Activated T-cell treated with anti-CD3 and anti-CD28 coated beads, Interleukin-2, amount 50 U/mL, for 48 hours (primary cell): ENCODE measurements at regions not wholly inside any gene's neighbourhood (a gene's known extent, or its start where the extent isn't known, plus 50 kb on each side); places are given as distances from the start of the nearest gene placed in this dataset.
"Not testable (repeated sequence)": the region's sequence is repeated elsewhere in the genome, so short reads cannot be mapped to it uniquely, and the experiment has no call there.

Experiments used
- DNase-seq, 2 experiments: peaks; one replicate each; pipeline ENCODE4 v3.0.0-alpha.2; 2020

- DNase-seq, result not testable (repeated sequence)
Observed at GRCh38 chr1:121054928-121055327, 129.2 kb downstream of the FAM72B start.

GRCh38 chr1:121066925-121067324, 117.2 kb downstream of the FAM72B start:
- not testable (repeated sequence) for DNase-seq

GRCh38 chr1:121068738-121069499, 115.2 kb downstream of the FAM72B start:
- not testable (repeated sequence) for DNase-seq

DNA sequence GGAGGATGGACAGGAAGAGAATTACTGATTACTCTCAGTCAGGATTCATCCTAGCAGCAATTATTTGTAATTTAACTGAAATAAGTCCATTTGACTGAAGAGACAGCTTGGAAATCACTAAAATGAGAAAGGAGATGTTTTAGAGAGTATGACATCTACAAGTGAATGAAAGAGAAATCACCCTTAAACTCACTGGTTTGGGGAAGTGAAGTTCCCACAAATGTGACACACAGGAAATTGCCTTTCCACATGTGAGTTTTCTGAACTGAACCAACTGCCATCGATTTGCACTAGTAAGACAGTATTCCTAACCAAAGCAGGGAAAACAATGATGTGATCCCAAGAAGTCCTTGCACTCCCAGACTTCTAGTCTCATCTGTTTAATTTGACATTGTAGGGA, 110.3 kb downstream of the FAM72B start:
- not testable (repeated sequence) for DNase-seq

DNA sequence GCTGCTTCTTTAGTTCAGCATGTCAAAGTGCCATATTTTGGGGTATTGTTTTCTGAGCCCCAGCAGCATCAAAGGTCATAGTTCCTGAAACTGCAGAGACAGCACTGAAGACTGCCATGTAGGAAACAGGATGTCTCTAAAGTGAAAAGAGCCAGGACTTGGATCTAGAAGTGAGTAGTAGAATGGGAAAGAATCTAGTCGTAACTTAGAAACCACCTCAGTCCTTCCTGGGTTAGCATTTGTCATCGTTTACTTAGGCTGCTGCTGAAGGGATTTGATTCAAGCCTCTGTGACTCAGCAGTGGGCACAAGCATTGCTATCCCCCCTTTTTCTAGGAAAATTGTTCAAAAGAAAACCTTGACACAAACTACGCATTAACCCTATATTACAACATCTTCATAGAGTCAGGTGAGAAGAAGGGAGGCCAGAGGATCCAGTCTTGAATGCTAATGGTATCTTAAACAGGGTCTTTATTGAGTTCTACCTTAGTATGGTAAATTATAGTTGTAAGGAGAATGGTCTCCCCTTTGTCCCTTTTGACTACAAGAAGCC, 108.8 kb downstream of the FAM72B start:
- DNase-seq, result not testable (repeated sequence)

- DNase-seq, result not testable (repeated sequence)
Observed at GRCh38 chr1:121076674-121077073, 107.5 kb downstream of the FAM72B start.

DNA sequence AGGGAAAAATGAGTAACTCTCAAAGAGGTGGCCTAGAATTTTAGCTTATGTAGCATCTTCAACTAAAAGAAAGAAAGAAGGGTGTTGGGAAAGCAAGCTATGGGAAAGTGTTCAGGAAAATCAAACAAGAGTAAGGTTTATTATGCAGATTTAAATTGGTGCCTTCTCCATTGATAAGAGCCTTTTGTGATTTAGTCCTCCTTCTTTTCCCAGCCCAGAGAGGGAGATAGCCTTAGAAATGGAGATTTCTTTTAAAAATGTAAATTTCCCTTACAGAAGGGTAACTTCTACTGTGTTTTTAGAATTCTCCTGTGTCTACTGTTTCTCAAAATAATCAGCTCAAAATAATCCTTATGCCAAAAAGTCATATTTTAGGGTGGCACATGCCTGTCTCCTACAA, 104.5 kb downstream of the FAM72B start:
- not testable (repeated sequence) for DNase-seq

DNA sequence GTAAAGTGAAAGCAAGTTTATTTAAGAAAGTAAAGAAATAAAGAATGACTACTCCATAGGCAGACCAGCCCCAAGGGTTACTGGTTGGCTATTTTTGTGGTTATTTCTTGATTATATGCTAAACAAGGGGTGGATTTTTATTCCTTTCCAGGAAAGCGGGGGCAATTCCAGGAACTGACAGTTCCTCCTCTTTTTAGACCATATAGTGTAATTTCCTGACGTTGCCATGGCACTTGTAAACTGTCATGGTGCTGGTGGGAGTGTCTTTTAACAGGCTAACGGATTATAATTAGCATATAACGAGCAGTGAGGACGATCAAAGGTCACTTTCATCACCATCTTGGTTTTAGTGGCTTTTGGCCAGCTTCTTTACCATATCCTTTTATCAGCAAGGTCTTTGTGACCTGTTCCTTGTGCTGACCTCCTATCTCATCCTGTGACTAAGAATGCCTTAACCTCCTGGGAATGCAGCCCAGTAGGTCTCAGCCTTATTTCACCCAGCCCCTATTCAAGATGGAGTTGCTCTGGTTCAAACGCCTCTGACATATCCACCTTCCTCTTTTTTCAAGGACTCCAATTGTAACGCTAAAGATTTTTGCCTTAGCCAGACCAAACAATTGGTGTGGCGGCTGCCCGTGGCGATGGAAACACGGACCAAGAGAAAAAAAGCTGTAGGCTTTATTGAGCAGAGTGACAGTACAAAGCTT, 103.8 kb downstream of the FAM72B start:
- DNase-seq, result peak; percentile 36 to 41

DNA sequence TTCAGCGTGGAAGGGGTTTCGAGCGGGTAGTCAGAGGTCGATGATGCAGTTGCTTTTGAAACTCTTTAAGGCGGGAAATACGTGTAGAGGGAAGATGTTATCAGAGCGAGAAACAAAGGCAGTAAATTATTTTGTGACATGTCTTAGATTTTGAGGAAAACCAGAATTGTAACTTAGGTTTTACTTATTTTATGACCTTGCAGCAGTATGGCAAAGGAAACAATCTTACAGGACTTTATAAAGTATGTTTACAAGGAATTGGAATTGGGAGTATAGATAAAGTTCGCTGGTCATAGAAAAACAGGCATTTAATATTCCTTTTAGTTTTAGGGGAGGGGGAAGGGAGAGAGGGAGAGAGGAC, 103.3 kb downstream of the FAM72B start:
- not testable (repeated sequence) for DNase-seq

GRCh38 chr1:121081625-121082199, 102.4 kb downstream of the FAM72B start:
- DNase-seq, result not testable (repeated sequence)

GRCh38 chr1:121082995-121083394, 101.1 kb downstream of the FAM72B start:
- not testable (repeated sequence) for DNase-seq

DNA sequence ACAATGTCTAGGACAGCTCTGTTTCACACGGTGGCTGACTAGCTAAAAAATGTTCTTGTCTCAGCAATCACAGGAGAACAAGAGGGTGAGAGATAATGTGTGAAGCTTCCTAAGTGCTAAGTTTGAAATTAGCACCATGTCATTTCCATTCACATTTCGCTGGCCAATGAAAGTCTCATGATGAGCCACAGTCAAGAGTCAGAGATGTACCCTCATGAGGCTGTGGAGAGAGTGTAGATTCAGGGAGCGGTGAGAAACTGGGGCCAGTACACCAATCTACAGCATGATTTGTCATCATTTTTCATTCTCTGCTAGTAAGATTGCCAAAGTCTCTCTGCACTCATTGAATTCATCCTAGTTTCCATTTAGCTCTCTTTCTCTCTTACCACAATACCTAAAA, 97.9 kb downstream of the FAM72B start:
- DNase-seq, result peak; percentile 24 to 26

DNA sequence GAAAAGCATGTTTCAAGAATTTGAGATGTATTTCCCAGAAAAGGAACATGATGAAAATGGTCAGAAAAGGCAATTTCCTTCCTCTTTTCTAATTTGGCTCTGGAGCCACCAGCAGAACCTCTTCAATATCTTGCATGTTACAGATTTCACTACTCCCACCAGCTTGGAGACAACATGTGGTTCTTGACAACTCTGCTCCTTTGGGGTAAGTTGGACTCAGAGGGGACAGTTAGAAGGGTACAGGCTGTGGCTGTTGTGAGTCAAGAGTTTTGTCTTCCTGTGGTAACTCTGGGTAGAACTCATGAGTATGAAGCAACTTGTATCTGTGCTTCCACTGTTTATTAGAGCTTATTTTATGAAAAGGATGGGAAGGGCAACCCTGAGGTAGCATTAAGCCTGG, 96.9 kb downstream of the FAM72B start:
- DNase-seq, result not testable (repeated sequence)

- DNase-seq, result not testable (repeated sequence)
Observed at GRCh38 chr1:121088568-121088967, 95.6 kb downstream of the FAM72B start.

DNA sequence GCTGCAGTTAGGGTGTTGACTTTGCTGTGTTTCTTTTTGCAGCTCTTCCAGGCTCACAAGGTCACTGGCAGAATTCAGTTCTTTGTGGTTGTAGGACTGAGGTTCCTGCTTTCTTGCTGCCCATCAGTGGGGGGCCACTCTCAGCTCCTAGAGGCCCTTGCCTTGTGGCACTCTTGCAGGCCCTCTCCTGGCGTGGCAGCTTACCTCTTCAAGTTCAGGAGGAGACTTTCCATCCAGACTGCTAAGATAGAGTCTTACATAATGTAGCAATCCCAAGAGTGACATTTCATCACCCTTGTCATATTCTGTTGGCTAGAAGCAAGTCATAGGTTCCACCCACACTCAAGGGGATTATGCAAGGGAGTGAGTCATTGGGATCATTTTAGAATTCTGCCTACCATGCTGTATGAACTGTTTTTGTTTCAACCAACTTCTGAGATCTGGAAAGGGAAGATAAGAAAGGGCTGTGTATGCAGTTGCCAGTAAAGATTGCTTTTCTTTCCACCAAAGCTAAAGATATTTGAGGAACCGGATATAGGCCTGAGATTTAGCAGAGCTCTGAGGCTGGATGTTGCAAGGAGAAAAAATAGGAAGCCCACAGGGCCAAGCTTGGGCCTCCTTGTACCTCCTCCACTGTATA, 91.7 kb downstream of the FAM72B start:
- DNase-seq, result not testable (repeated sequence)

- DNase-seq, result not testable (repeated sequence)
Observed at GRCh38 chr1:121095014-121095413, 89.1 kb downstream of the FAM72B start.

DNA sequence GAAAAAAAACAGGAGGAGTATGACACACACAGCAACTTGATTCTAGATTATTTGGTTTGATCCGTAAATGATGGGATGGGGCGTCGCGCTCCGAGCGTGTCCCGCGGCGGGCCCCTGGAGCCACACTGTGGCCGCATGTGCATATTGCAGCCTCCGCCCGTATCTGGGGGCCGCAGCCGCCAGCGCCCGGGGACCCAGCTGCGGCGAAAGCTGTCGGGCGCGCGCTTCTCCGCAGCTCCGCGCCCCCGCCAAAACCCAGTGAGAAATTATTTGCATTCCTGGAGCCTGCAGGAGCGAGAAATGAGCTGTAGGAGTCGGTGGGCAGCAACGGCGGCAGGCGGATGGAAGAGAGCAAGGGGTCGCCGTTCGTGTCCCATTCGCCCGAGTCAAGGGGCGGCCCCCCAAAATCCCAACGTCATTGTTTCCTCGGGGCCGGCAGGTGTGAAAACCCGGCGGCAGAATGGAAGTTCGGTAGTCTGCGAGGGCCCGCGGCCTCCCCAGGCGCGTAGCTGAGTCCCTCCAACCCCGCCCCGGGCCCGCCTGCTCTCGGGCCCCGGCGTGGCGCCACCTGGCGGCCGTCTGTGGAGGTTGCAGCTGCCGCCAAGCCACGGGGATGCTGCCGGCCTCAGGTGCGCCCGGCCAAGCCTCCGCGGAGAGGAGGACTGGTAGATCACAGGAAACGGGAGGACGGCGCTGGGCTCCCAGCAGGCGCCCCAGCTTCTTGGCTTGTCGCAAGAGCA, 86.8 kb downstream of the FAM72B start:
- peak; percentile 89 to 92 for DNase-seq

DNA sequence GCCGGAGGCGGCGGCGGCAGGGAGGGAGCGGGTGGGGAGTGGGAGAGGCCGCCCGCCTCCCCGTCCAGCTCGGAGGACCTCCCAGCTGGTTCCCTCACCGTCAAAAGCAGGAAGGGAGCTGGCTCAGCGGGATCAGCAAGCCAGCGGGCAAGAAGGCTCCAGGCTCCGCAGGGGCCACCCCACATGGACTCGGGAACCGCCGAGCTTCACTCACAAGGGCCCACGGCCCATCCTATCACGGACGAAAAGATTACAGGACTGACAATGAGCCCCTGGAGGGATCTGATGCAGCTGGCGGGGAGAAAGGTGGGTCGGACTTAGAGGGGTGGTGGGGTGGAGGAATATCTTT, 86.3 kb downstream of the FAM72B start:
- peak; percentile 25 to 41 for DNase-seq

DNA sequence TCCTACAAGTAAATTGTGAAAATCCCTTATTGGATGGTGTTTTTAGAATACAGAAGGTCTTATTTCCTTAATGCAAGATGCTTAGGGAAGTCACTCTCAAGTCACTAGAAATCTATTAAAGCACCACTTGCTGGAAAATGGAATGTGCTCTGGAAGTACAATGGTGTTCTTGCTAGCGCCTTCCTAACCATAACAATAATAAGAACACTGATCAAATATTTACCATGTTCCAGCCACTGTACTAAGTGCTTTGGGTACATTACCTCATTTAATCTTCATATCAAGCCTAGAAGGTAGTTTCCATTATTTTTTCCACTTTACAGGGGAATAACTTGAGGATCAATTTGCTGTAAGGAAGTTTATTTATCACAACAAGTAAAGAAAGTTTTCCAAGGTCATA, 75.1 kb downstream of the FAM72B start:
- not testable (repeated sequence) for DNase-seq

DNA sequence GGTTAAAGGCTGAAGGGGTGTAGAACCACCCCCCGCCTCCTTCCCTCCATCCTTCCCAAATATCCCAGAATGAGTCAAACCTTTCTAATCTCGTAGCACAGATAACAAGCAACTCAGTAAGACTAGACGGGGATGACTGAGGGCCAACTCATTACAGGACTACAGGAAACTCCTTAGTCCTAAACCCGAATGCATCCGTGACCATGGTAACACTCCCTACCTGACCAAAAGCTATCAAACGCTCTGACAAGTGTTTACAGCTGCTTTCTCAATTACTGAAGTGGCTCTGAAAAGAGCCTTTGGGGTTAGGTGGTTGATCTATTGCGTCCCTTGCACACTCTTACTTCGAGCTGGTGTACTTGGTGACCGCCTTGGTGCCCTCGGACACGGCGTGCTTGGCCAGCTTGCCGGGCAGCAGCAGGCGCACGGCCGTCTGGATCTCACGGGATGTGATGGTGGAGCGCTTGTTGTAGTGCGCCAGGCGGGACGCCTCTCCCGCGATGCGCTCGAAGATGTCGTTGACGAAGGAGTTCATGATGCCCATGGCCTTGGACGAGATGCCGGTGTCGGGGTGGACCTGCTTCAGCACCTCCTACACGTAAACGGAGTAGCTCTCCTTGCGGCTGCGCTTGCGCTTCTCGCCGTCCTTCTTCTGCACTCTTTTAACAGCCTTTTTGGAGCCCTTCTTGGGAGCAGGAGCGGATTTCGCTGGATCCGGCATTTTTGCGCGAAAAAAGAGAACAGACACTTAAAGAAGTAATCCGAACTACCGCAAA, 67.4 kb downstream of the FAM72B start:
- DNase-seq, result not testable (repeated sequence)

- not testable (repeated sequence) for DNase-seq
Observed at GRCh38 chr1:121117298-121117611, 66.9 kb downstream of the FAM72B start.
